Thyroid gland (tissue), 4 donors: ENCODE measurements at regions not wholly inside any gene's neighbourhood (a gene's known extent, or its start where the extent isn't known, plus 50 kb on each side); places are given as distances from the start of the nearest gene placed in this dataset.

ENCODE experiments used
- POLR2A ChIP-seq, 2 donors: fragments of 450-650 bp; IDR thresholded peaks; one replicate each; pipeline ENCODE4 v1.6.1; 2017; ENCODE audit warnings: antibody characterized with exemption in 2 of 2, mild to moderate bottlenecking in 2 of 2, moderate library complexity in 1 of 2
- TF ChIP-seq, protein P1 (sequence below), 6 experiments: fragments of 200-600 bp in 3 of 6; fragments of 450-650 bp in 3 of 6; sonication (generic) in 3 of 6; IDR thresholded peaks; one replicate each; pipeline ENCODE4 v1.5.1; 2016 to 2019; ENCODE audit warnings: antibody characterized with exemption in 6 of 6, mild to moderate bottlenecking in 2 of 6, inconsistent platforms in 1 of 6, moderate library complexity in 1 of 6

DNA sequence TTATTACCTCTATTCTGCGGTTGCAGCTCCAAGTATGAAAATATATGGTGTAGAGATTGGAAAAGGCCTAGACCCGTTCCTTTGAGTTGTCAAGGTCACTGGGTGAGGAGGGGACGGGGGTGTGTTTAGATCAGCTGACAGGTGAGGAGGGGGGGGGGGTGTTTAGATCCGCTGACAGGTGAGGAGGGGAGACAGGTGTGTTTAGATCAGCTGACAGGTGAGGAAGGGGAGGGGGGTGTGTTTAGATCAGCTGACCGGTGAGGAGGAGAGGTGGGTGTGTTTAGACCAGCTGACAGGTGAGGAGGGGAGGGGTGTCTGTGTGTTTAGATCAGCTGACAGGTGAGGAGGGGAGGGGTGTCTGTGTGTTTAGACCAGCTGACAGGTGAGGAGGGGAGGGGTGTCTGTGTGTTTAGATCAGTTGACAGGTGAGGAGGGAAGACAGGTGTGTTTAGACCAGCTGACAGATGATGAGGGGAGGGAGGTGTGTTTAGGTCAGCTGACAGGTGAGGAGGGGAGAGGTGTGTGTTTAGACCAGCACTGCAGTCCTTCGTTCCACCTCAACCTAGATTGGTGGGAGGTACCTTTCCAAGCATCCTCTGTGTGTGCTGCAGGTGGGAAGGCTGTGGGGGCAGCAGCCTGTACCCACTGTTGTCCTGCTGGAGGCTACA, 655.0 kb upstream of the ADARB2 start:
- TF ChIP-seq, protein P1, sequence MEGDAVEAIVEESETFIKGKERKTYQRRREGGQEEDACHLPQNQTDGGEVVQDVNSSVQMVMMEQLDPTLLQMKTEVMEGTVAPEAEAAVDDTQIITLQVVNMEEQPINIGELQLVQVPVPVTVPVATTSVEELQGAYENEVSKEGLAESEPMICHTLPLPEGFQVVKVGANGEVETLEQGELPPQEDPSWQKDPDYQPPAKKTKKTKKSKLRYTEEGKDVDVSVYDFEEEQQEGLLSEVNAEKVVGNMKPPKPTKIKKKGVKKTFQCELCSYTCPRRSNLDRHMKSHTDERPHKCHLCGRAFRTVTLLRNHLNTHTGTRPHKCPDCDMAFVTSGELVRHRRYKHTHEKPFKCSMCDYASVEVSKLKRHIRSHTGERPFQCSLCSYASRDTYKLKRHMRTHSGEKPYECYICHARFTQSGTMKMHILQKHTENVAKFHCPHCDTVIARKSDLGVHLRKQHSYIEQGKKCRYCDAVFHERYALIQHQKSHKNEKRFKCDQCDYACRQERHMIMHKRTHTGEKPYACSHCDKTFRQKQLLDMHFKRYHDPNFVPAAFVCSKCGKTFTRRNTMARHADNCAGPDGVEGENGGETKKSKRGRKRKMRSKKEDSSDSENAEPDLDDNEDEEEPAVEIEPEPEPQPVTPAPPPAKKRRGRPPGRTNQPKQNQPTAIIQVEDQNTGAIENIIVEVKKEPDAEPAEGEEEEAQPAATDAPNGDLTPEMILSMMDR (IDR thresholded peaks at IDR 0.05), result no peak
- TF ChIP-seq POLR2A (IDR thresholded peaks at IDR 0.05), result no peak
